ENCODE measurements at regions not wholly inside any gene's neighbourhood (a gene's known extent, or its start where the extent isn't known, plus 50 kb on each side); places are given as distances from the start of the nearest gene placed in this dataset.

GRCh38 chr16:85273293-85273692 is 161.0 kb upstream of the CIBAR2 start:
- Histone ChIP-seq H3K4me1 (ENCODE audit: insufficient read depth, low read length) (no peaks in the 10 kb centered on the region; the same call in 1 of the 2 replicates), H4K8ac (replicated peaks; ENCODE audit: insufficient read length, low read depth, low read length) (no peak overlapping the region), H4K5ac (ENCODE audit: insufficient read length, low read depth, low read length) (no peak overlapping the region), H3K79me2 (ENCODE audit: insufficient read depth, low read length) (no peaks in the 10 kb centered on the region), H2BK12ac (ENCODE audit: insufficient read length, low read depth, low read length) (no peak overlapping the region), H2BK20ac (ENCODE audit: low read depth, low read length, poor library complexity, severe bottlenecking) (no peak overlapping the region), H3K27me3 (ENCODE audit: insufficient read depth, low read length) (no peaks in the 10 kb centered on the region), H3K9ac (ENCODE audit: extremely low read depth, insufficient read length, low read length) (no peak overlapping the region), H3K18ac (ENCODE audit: insufficient read length, low read depth, low read length) (no peak overlapping the region), H3K23me2 (ENCODE audit: insufficient read length, low read depth, low read length, poor library complexity, severe bottlenecking) (no peaks in the 10 kb centered on the region), H4K91ac (ENCODE audit: insufficient read length, low read depth, low read length) (no peak overlapping the region), H3K79me1 (ENCODE audit: insufficient read depth, low read depth, low read length, poor library complexity, severe bottlenecking) (no peaks in the 10 kb centered on the region), H2BK120ac (ENCODE audit: low read depth, low read length, poor library complexity, severe bottlenecking) (no peak overlapping the region), H4K20me1 (ENCODE audit: control insufficient read depth, insufficient read depth, insufficient read length) (no peaks in the 10 kb centered on the region), H3K4me2 (ENCODE audit: insufficient read depth, insufficient read length, low read length) (no peak overlapping the region), H2BK5ac (ENCODE audit: insufficient read length, low read length) (no peak overlapping the region), H3K56ac (ENCODE audit: insufficient read length, low read depth, low read length) (no peak overlapping the region), H3K27ac (ENCODE audit: insufficient read length, low read depth, low read length) (no peak overlapping the region), H3T11ph (ENCODE audit: low read length) (no peak overlapping the region), H3K23ac (ENCODE audit: insufficient read length, low read depth, low read length) (no peak overlapping the region), H2BK15ac (ENCODE audit: low read depth, low read length) (no peak overlapping the region), H2AFZ (ENCODE audit: low read length) (no peak overlapping the region), H2AK5ac (ENCODE audit: insufficient read length, low read length) (no peak overlapping the region), H3K4ac (ENCODE audit: low read depth, low read length) (no peak overlapping the region), H3K14ac (ENCODE audit: insufficient read depth, low read length) (no peak overlapping the region), H3K9me3 (ENCODE audit: control insufficient read depth, low read depth, low read length) (no peaks in the 10 kb centered on the region)
- peaks cover 11 to 33% of the 10 kb centered on the region in 2 experiments for H3K4me1 Mint-ChIP-seq
- no peaks in the 10 kb centered on the region for H3K9me3 Mint-ChIP-seq
- H3K36me3 Mint-ChIP-seq (ENCODE audit: insufficient read depth in 1 of 3, low read depth in 3 of 3): peaks cover 0 to 4% (median 0%) of the 10 kb centered on the region in 3 experiments; a peak in 1 of 7 replicates
- no CpG with 5 or more reads among the region's 7 CpGs for WGBS (ENCODE audit: extremely low coverage, insufficient read length, low lambda C conversion rate)
- no peaks in the 10 kb centered on the region for H3K27me3 Mint-ChIP-seq (ENCODE audit: low read depth)
- no peak for TF ChIP-seq CTCF (conservative IDR thresholded peaks at IDR 0.05)
- no peak for DNase-seq
- peak overlapping the region in 1 of 3 experiments; percentile 49; a peak in 1 of 7 replicates for H3K27ac Mint-ChIP-seq
- H3K4me3 Mint-ChIP-seq: no peak overlapping the region

All from H9 (cell line).